ENCODE measurements at regions not wholly inside any gene's neighbourhood (a gene's known extent, or its start where the extent isn't known, plus 50 kb on each side); places are given as distances from the start of the nearest gene placed in this dataset.

DNA sequence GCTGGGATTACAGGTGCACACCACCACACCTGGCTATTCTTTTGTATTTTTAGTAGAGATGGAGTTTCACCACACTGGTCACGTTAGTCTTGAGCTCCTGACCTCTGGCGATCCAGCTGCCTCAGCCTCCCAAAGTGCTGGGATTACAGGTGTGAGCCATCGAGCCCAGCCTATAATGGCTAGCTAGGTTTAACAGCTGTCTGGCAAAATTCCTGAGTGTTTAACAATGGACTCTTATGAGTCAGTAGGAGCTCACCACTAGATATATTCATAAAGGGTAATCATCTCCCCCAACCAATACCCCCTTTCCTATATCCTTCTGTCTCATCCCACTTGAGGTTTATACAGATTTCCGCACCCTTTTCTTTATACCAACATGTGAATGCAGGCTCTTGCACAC lies 91.5 kb upstream of the CDH13 start:
- TF ChIP-seq FOXM1 (IDR thresholded peaks at IDR 0.05; ENCODE audit: borderline replicate concordance) (no peak), CTBP1 (IDR thresholded peaks at IDR 0.05; ENCODE audit: borderline replicate concordance) (no peak)

Data from HEK293T (cell line).